ENCODE measurements at regions not wholly inside any gene's neighbourhood (a gene's known extent, or its start where the extent isn't known, plus 50 kb on each side); places are given as distances from the start of the nearest gene placed in this dataset.

GRCh38 chr2:116877944-116878343, 936.5 kb upstream of the DDX18 start:
- TF ChIP-seq ZBTB33 (IDR thresholded peaks at IDR 0.05) (no peak), CTCF (IDR thresholded peaks at IDR 0.05; ENCODE audit: low read depth, low read length, missing input control) (no peak), SP1 (IDR thresholded peaks at IDR 0.05) (no peak), REST (IDR thresholded peaks at IDR 0.05) (no peak), YY1 (IDR thresholded peaks at IDR 0.05) (no peak), MAX (IDR thresholded peaks at IDR 0.05) (no peak), EGR1 (IDR thresholded peaks at IDR 0.05; ENCODE audit: low read depth in 2 of 2) (no peak), RAD21 (IDR thresholded peaks at IDR 0.05) (no peak), TAF1 (conservative IDR thresholded peaks at IDR 0.05) (no peak), JUND (IDR thresholded peaks at IDR 0.05) (no peak), ATF3 (IDR thresholded peaks at IDR 0.05) (no peak)

Data from liver (tissue), 3 donors.